ENCODE measurements at regions not wholly inside any gene's neighbourhood (a gene's known extent, or its start where the extent isn't known, plus 50 kb on each side); places are given as distances from the start of the nearest gene placed in this dataset.
"Not testable (repeated sequence)": the region's sequence is repeated elsewhere in the genome, so short reads cannot be mapped to it uniquely, and the experiment has no call there.

DNA sequence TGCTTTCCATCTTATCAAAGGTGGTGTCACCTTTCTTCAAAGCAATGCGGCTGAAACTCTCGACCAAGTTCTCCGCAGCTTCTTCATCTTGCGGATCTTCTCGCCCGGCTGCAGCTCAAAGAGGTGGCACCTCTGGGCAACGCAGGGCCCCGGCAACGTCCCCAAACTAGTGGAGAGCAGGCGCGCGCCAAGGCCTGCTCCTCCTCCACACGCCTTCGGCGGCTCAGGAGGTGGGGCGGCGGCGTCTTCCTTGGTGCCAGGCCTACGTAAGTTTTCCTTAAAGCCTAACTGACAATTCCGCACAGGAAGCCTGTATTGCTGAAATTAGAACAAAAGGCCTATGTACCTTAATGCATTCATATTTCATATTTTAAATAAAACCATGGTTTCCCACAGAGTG is 112.0 kb downstream of the TMX1 start:
- no peak for DNase-seq

DNA sequence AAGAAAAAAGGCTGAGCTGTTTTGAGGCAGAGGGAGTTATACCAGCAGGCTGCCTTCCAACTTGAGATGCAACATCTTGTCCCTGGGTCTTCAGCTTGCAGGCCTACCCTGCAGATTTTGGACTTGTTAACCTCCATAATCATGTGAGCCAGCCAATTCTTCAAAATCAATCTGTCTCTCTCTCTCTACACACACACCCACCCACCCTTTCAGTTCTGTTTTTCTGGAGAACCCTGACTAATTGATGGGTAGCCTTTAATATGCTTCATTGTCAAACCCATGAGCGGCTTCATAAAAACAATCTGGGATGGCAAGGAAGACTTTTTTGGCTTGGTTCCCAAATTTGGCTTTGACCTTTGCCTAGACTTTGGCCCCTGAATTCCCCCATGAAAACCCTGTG is 113.9 kb downstream of the TMX1 start:
- DNase-seq, result no peak

DNA sequence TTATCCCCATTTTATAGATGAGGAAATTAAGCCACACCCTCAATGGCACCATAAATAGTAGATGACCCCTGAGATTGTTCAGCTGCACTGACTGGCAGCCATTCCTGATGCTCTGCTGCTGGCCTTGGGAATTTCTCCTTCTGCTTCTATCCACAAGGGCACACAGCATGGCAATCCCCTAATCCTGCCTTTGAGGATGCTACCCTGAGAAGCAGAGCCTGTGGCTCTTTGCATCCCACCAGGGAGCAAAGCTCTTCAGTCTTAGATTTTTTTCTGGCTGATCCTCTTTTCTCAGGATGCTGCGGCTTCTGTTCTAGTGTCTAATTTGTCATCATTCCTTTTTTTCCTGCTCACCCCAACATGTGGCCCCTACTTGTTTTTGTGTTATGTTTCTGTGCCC is 114.8 kb downstream of the TMX1 start:
- no peak for DNase-seq

DNA sequence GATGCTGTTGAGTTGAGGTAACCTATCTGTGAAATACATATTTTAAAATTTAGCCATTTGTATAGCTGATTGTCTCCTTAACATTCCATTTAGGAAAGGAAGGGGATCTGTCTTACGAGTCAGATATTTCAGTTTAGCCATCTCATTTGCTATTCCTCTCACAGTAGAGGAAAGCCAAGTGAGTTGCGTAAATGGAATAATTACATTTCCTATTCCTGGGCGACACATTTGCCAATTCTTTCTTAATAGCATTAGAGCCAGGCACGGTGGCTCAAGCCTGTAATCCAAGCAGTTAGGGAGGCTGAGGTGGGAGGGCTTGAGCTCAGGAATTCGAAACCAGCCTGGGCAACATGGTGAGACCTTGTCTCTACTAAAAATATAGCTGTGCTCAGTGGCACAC is 116.3 kb downstream of the TMX1 start:
- no peak for DNase-seq

DNA sequence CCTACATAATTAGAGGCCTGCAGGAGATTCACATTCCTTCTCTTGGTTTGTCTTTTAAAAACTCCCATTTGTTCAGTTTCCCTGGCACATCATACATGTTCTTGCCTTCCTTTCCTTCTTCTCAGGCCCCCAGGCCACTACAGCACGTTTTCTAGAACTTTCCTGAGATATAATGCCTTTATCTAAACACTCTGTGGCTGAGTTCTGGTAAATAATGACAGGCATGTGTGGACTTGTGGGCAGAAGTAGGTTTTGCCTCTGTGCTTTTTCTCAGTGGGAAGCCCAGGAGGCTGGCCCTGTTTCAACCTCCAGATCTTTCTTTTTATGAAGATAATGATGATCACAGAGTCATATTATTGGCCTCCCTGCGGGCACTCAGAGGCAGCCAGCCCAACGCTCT is 117.2 kb downstream of the TMX1 start:
- DNase-seq, result peak; percentile 66

DNA sequence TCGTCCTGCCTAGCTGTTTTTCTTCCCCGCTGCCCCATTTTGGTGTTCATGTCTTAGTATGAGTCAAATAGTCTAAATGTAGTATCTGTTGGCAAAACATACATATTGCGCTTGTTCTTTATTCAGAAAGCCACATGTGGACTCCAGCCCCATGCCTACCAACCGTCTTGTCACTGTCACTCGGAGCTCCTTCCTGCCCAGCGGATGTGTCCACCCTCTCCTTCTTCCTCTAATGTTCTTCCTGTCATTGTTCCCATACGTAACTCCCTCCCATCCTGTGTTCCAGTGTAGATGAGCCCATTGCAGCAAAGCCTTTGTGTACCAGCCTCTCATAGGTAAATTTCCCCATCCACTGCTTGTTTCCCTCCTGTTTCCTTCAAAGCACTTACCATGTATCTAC is 120.5 kb downstream of the TMX1 start:
- DNase-seq, result no peak

DNA sequence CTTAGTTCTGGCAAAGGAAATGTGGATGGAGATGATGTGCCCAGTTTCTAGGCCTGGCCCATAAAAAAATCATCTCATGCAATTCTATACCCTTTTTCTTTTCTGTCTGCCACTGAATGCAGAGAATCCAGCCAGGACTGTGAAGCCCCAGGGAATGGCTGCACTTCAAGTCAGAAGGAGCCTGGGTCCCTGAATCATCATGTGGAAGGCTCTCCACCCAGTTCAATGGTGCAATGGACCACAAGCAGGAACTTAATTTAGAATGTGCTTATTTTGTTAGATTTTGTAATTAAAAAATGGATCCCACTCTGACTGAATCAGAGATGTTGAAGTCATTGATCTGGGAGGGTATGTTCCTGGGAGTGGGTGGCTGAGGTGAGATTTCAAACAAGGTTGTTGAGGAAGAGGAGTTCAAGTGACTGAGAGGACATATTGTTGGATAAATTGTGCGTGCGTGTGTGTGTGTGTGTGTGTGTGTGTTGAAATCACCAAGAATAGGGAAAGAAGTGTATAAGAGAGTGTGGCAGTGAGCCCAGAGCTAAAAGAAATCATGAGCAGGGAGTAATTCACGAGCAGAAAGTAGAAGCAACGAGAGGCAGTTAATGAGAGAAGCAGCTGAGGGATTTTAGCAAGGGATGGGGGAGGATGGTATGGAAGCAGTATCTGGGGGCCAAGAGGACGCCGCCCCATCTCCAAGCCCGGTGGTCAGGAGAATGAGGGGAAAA is 125.4 kb downstream of the TMX1 start:
- no peak for DNase-seq

DNA sequence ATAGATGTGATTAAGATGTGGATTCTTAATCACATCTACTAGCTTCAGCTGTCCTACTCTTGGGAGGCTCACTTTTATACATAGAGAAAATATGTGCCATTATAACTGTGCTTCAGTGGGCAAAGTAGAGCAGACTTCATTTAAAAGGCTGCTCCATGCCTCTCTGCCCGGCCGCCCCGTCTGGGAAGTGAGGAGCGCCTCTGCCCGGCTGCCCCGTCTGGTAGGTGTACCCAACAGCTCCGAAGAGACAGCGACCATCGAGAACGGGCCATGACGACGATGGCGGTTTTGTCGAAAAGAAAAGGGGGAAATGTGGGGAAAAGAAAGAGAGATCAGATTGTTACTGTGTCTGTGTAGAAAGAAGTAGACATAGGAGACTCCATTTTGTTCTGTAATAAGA is 126.4 kb downstream of the TMX1 start:
- DNase-seq, result not testable (repeated sequence)

DNA sequence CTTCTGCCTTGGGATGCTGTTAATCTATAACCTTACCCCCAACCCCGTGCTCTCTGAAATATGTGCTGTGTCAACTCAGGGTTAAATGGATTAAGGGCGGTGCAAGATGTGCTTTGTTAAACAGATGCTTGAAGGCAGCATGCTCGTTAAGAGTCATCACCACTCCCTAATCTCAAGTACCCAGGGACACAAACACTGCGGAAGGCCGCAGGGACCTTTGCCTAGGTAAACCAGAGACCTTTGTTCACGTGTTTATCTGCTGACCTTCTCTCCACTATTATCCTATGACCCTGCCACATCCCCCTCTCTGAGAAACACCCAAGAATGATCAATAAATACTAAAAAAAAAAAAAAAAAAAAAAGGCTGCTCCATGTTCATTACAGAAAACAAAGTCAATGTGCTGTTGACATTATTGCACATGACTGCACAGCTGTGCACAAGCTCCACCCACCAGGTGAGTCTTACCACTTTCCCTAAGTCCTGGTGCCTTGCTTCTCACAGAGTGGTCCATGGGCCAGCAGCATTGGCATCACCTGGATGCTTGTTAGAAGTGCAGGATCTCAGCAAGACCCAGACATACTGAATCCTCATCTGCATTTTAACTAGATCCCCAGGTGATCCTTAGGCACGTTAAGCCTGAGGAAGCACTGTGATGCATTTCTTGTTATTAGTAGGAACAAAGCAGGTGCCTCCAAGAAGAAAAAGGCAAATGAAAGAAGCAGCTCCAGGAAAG is 127.0 kb downstream of the TMX1 start:
- not testable (repeated sequence) for DNase-seq

DNA sequence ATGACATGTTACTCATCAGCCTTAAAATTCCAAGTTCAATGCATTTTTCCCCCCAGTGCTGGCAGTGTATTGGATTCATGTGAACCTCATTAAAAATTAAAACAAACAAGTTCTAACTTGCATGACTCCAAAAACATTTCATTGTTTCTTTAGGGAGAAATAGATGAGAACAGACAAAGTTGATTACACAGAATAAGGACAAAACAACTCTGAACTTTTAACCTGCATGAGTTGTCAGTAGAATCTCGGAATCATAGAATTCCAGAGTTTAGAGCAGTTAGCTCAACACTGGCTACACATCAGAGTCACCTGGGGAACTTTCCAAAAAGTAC is 127.5 kb downstream of the TMX1 start:
- no peak for DNase-seq

DNA sequence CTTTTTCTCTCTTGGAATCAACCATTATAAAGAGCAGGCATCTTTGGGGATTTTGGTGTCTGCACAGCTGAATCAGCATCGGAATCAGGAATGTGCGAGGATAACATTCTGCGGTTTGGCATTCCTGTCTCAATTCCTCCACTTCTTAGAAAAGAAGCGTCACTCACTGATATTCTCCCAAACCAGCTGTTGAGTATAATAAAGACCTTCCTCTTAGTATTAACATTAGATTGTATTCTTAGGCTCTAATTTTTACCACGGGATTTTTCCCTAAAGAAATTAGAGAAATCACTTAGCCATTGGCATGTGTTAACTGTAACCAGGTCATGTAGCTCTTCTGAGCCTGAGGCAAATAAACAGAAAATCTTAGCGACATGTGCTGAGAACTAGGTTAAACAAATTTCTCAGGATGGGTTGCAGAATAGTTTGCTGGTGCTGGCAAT is 128.7 kb downstream of the TMX1 start:
- DNase-seq, result no peak

DNA sequence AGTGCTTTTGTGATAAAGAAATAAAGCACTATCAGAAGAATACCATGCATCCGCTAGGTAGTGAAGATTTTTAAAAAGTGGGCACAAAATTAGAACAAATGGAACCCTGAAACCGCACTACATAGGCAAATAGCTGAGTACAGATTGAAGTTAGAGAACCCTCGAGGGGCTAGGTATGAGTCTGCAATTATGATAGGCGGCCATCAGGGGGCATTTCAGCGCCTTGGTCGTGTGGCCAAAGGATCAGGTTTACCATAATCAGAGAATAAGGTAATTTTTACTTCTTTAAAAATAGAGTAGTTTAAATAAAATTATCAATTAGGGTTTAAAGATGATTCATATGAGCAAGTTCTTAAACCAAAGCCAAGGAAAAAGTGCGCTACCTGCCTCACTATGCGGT is 129.8 kb downstream of the TMX1 start:
- DNase-seq, result no peak

DNA sequence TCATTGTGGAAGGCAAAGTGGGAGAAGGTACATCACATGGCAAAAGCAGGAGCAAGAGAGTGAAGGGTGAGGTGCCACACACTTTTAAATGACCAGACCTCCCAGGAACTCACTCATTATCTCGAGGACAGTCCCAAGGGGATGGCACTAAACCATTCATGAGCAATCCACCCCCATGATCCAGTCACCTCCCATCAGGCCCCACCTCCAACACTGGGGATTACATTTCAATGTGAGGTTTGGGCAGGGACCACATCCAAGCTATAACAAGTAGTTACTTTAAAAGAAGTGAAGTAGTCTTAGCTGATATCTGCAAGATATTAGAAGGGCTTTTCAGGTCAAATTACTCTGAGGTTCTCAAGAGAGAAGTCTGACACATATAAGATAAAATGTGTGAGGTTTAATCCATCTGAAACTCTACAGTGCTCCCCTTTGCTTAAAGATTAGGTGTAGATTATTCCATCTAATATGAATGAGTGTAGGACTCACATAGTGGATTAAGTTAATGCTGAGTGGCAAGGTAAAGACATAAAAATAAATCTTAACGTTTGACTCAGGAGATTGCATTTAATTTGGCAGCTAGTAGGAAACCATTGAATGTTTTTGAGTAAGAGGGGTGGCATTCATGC is 130.8 kb downstream of the TMX1 start:
- DNase-seq, result no peak

DNA sequence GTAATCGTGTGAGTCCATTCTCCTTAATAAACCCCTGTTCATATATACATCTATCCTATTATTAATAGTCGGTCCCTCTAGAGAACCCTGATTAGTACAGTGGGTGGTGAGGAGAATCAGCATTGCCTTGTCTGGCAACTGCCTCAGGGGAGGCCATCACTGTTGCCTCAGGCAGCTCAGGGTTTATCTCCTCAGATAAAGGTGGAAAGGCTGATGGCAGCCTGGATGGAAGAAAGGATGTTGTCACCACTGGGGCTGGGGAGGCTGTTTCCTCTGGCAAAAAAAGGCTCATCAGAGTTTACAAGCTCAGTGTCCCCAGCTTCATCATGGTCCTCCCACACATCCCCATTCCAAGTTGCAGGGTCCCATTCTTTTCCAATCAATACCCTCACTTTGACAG is 137.1 kb downstream of the TMX1 start:
- DNase-seq, result not testable (repeated sequence)

DNA sequence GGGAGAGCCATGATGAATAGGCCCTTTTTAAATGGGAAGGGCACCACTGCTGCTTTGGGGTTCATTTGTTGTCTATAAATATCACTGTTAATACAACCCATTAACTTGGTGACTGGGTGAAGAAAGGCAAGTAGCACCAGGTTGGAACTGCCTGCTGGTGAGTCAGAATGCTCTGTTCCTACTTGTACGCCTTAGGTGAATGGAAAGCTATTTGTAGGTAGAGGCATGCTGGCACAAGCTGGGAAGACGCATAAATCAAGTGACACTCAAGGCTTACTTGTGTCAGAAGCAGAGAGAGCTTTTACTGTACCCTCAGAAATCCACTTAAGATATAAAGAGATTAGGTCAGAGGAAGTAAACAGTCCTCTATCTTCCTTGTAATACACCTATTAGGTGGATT is 142.5 kb downstream of the TMX1 start:
- DNase-seq, result no peak

DNA sequence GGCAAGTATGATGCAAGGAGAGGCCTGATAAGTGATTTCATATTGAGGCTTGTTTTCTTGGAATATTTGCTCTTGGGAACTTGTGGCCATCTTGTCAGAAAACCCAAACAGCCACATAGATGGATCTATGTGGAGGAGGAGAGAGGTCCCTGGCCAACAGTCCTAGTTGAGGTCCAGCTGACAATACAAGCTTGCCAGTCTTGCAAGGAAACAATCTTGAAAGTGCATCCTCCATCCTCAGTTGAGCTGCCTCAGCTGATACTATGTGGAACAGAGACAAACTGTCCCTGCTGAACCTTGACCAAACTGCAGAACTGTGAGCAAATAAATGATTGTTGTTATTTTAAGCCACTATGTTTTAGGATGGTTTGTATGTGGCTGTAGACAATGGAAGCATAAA is 146.4 kb downstream of the TMX1 start:
- DNase-seq, result no peak

DNA sequence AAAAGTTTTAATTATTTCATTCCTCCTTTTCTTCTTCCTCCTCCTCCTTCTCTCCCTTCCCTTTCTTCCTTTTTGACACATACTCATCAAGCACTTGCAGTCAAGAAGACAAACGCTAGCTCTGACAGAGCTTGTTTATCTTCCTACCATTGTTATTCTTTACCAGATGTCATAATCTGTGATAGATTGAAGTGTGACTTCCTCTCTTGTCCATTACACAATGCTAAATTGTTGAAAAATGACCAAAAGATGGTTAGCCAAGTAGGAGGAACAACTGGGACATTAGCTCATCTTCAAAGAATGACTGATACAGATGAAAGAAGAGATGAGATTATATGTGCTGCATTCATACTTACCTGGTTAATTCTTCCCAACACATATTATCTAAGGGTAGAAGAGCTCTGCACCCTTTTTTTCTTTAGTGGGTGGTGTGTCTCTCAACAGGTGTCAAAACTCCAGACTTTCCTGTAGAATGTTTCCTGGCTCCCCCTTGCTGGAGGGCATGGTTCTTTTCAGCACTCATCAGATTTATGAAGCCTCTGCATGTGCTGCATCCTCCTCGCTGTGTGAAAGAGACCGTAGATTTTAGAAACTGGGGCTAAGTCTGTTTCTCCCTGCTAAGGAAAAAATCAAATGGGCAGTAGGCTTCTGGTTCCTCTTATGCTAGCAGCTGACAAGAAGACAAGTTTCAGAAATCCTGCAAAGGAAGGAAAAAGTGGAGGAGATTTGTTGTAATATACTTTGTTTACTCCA is 147.1 kb downstream of the TMX1 start:
- DNase-seq, result no peak

DNA sequence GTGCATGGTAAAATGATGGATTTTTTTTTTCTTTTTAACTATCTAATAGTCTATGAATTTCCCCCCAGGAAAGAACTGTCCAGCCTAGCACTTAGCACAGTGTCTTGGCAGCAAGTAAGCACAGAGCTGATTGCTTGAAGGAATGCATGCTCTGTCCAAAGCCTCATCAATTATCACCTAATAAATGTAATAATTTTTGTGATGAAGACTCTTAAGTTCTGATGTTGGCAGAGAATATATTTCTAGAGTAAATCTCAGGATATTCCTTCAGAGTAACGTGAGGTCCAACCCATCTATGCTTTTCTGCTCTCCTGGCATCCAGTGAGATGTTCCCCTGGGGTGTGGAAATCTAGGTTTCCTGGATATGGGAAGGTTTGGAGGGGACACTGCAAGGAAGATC is 152.4 kb downstream of the TMX1 start:
- no peak for DNase-seq

DNA sequence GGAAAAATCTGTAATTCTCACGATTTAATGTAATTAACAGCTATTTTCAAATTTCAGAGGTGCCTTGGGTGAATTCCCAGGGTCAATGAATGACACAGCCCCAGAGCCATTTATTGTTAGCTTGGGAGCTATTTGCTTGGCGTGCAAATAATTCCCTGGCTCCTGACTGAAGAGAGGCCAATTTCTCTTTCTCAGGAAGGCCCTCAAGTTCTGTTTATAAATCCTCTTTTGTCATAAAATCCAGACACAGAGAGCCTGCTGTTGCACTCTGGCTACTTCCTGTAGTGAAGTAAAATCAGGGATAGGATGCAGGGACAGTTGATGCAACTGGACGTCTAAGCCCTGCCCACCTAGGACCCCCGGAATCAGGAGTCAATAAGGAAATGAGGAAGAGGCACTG is 154.3 kb downstream of the TMX1 start:
- peak; percentile 11 for DNase-seq

DNA sequence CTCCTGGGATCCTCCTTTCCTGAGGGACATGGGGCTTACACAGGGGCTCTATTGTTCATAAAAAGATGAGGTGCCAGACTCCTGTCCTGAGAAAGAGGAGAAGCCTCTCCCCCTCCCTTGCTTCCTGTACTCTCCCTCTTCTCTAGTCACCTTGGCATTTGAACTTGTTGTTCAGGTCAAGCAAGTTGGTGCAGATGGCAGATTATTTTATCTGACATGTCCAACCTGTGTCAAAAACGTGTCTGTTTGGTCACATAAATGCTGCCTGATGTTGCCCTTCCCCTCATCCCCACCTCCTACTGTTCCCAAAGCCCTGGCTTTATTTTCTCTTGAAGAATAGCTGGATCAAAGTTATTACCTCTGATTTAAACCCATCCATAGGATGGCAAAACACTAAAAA is 154.8 kb downstream of the TMX1 start:
- DNase-seq, result no peak

DNA sequence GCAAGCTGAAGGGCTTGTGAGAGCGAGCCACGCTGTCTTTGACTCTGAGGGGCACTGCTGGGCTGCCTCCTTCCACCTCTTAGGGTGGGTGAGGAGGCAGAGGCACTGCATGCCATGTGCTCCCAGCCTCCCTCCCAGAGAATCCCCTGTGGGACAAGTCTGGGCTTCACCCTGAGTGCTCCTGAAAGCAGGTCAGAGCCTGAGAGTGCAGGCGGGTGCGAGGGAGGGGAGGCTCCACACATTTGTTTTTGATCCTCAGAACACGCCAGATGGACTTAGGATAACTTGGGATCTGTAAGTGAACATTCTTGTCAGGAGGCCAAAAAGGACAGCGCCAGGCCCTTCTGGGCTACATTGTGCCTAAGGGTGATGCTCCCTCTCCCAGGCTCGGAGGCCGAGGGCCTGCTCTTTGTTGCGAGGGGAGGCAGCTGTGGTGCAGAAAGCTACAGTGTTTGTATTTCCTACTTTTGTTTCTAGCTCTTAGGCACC is 155.4 kb downstream of the TMX1 start:
- no peak for DNase-seq

DNA sequence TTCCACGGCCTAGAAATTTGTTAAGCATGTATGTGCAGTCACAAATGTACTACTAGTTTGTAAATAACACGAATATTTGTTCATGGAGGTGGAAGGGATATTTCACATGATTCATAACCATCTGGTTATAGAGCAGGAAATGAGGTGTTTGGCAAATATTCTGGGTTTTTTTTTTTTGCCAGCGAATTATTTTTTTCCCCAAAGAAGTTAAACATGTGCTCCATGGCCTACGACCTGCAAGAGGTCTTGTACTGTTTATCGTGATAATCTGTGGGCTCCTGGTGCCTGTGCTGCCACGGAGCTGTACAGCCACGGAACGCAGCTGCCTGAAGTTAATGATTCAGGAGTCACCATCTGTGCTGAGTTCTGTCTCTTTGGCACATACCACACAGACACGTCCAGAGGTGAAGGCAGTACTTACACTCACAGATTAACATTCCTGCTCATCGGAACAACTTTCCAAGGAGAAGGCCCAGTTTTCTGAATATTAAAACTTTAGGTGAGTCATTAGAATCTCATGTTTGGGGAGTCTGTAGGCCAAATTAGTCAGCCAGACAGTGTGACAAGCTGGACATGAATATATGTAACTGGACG is 156.3 kb downstream of the TMX1 start:
- no peak for DNase-seq

DNA sequence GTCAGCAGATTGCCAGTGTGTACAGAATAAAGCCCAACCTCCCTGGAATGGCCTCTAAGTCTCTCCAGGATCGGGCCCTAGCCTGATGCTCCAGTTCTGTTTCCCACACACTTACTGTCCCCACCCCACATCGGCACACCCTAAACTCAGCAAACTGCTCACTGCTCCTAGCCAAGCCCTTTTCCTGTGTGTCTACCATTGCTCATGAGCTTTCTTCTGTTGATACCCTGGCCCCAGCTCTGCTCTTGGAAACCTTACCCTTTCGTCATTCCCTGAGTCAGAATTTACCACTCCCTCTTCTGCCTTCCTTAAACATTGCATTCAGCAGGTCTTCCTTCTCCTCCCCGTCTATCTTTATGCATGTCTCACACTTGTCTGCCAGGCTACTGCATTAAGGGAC is 158.9 kb downstream of the TMX1 start:
- no peak for DNase-seq
